BLaER1 treated with 17β-estradiol and CSF1 and Interleukin-3, amounts not matched to agents 10 nM and 100 nM (cell line): ENCODE measurements at regions not wholly inside any gene's neighbourhood (a gene's known extent, or its start where the extent isn't known, plus 50 kb on each side); places are given as distances from the start of the nearest gene placed in this dataset.

Experiments used
- H3K27ac ChIP-seq, 11 experiments: shearing (Covaris generic); formaldehyde crosslinking; 2 replicates each; pipeline ENCODE4 v1.8.1; 2022
- H3K27me3 ChIP-seq, 11 experiments: shearing (Covaris generic); formaldehyde crosslinking; 2 replicates each; pipeline ENCODE4 v1.8.1; 2022
- H3K36me3 ChIP-seq, 11 experiments: shearing (Covaris generic); formaldehyde crosslinking; 2 replicates each; pipeline ENCODE4 v1.8.1; 2022
- H3K4me1 ChIP-seq, 10 experiments: shearing (Covaris generic); formaldehyde crosslinking; 2 replicates each; pipeline ENCODE4 v1.8.1; 2022
- H3K4me2 ChIP-seq, 11 experiments: shearing (Covaris generic); formaldehyde crosslinking; 2 replicates each; pipeline ENCODE4 v1.8.1; 2022
- H3K4me3 ChIP-seq, 10 experiments: shearing (Covaris generic); formaldehyde crosslinking; 2 replicates each; pipeline ENCODE4 v1.8.1; 2022
- H3K9ac ChIP-seq, 11 experiments: shearing (Covaris generic); formaldehyde crosslinking; 2 replicates each; pipeline ENCODE4 v1.8.1; 2022
- H3K9me3 ChIP-seq, 11 experiments: shearing (Covaris generic); formaldehyde crosslinking; replicated peaks in 1 of 11; 2 replicates each; pipeline ENCODE4 v1.8.1; 2022
- H4K20me1 ChIP-seq, 11 experiments: shearing (Covaris generic); formaldehyde crosslinking; 2 replicates each; pipeline ENCODE4 v1.8.1; 2022
- Cebpa-rat ChIP-seq, 11 experiments: shearing (Covaris generic); IDR thresholded peaks; 2 replicates each; pipeline ENCODE4 v1.8.1; 2022

DNA sequence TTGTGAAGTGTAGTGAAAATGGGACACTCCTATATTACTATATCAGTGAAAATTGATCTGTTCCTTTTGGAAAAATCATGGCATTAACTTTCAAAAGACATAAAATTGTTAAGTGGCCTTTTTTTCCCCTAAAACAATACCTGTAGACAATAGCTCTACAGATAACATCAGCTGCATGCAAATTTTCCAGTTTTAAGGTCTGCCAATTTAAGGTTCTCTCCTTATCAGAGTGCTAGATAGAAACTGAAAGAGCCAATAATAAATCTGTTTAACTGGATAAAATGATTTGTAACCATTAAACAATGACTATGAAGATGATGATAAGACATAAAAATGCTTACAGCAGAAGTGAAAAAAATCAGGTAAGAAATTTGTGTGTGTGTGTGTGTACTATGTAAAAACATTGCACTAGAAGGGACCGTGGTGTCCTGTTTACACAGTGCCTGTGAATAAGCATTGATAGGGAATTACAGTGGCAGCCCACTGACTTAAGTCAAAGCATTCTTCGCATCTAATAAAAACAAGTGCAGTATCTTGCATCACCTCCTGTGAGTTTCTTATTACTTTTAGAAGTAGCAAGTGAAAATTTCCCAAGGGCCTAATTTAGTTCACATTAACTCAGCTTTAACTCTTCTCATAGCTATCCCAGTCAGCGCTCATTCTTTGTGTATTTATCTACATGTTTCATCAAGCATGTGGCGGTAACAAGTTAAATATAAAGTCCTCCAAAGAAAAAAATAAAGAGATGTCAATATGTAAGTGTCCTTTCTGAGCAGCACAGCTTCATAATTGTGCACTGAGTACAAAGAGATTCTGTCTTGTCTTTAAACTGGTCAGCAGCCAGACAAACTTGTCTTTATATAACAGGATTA is 261.9 kb downstream of the ARL4A start:
- Histone ChIP-seq H3K9me3 (no peaks in the 10 kb centered on the region), H3K36me3 (no peaks in the 10 kb centered on the region), H3K27me3 (no peaks in the 10 kb centered on the region), H3K4me3 (no peak overlapping the region), H3K9ac (no peak overlapping the region), H3K27ac (no peak overlapping the region), H3K4me1 (no peaks in the 10 kb centered on the region), H4K20me1 (no peaks in the 10 kb centered on the region), H3K4me2 (no peak overlapping the region)
- TF ChIP-seq Cebpa-rat (IDR thresholded peaks at IDR 0.05), result no peak

GRCh38 chr7:12951397-12951801 is 264.0 kb downstream of the ARL4A start:
- Histone ChIP-seq H3K9ac (no peak overlapping the region), H3K9me3 (no peaks in the 10 kb centered on the region), H3K4me3 (no peak overlapping the region), H3K4me2 (no peak overlapping the region), H3K27ac (no peak overlapping the region), H4K20me1 (no peaks in the 10 kb centered on the region), H3K4me1 (no peaks in the 10 kb centered on the region), H3K36me3 (no peaks in the 10 kb centered on the region), H3K27me3 (no peaks in the 10 kb centered on the region)
- TF ChIP-seq Cebpa-rat (IDR thresholded peaks at IDR 0.05), result no peak

DNA sequence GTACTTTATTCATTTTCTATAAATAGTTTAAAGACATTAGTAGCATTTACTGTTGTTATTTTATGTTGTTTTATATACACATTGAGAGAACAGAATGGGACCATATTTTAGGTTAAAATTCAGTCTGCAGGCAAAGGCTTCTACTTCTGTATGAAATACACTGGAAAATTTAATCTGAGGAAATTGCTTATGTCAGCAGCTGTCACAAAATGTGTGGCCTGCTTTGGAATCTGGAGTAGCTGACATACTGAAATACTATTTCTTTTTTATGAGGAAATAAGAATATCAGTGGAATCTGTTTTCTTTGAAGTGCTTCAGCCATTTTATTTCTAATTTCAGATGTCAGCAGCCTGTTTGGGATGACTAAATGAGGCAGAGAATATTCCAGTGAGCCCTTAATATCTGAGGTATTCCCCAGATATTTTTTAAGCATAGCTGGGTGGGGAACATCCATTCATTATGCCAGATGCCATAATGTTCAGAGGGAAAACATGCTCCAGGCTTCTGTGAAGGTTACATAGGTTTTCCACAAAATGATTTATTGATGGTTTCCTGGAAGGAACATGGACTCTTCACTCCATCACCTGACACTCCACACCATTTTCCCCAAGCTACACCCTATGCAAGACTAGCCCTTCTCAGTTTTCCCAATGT is 267.1 kb downstream of the ARL4A start:
- H3K9ac ChIP-seq, result no peak overlapping the region
- TF ChIP-seq Cebpa-rat (IDR thresholded peaks at IDR 0.05), result no peak
- H3K27ac ChIP-seq, result no peak overlapping the region
- H3K4me3 ChIP-seq, result no peak overlapping the region
- H3K27me3 ChIP-seq, result no peaks in the 10 kb centered on the region
- no peaks in the 10 kb centered on the region for H3K4me1 ChIP-seq
- no peak overlapping the region for H3K4me2 ChIP-seq
- H3K36me3 ChIP-seq, result no peaks in the 10 kb centered on the region
- H3K9me3 ChIP-seq, result no peaks in the 10 kb centered on the region
- H4K20me1 ChIP-seq, result no peaks in the 10 kb centered on the region

DNA sequence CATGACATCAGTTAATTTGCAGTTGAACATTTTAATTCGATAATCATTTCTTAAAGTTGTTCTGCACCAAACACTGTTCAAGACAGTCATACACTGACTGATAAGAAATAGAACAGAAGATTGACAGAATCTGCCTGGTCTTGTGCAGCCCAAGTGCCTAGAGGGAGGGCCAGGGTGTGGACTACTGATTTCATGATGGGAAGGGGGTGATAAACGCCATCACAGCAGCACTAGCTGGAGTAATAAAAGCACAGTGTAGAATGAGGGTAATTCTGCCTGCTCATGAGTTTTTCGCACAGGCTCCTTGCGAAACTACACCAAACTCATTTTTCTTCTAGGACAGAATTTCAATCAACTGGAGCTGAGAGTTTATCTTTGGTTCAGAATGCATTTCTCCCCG is 270.1 kb downstream of the ARL4A start:
- H3K36me3 ChIP-seq, result no peaks in the 10 kb centered on the region
- no peak for TF ChIP-seq Cebpa-rat (IDR thresholded peaks at IDR 0.05)

DNA sequence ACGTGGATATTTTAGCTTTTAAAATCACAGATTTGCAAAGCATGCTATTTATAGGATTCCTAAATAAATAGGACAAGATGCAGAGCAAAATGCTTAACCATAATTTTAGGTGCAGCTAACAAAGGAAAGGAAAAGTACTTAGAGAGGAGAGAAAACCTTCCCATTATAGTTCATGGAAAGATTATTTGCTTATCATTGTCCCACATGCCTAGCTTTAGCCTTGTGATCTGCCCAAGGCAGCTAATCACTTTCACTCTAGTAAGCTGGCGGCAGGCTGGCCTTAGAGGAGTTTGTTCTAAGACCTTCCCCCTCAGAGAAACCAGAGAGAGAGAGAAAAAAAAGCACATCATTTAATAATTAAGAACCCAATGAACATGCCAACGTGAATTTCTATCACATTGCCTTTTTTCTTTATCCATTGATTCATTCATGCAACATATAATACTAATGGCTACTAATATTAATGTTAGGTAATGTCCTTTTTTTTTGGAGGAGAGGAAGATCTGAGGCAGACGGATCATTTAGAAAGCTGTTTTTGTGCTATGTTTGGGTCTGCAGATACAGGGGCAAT is 274.6 kb downstream of the ARL4A start:
- no peak overlapping the region for H3K4me2 ChIP-seq
- H3K9ac ChIP-seq, result no peak overlapping the region
- H3K36me3 ChIP-seq, result no peaks in the 10 kb centered on the region
- no peak for TF ChIP-seq Cebpa-rat (IDR thresholded peaks at IDR 0.05)
- no peaks in the 10 kb centered on the region for H3K9me3 ChIP-seq
- H3K27me3 ChIP-seq, result no peaks in the 10 kb centered on the region
- H3K4me1 ChIP-seq, result no peaks in the 10 kb centered on the region
- no peaks in the 10 kb centered on the region for H4K20me1 ChIP-seq
- H3K27ac ChIP-seq, result no peak overlapping the region
- no peak overlapping the region for H3K4me3 ChIP-seq

More for the DNA sequence above, 270.1 kb downstream of the ARL4A start:
- no peak overlapping the region for H3K4me2 ChIP-seq
- no peaks in the 10 kb centered on the region for H4K20me1 ChIP-seq
- no peak overlapping the region for H3K27ac ChIP-seq
- no peaks in the 10 kb centered on the region for H3K4me1 ChIP-seq
- H3K9ac ChIP-seq, result no peak overlapping the region
- no peaks in the 10 kb centered on the region for H3K27me3 ChIP-seq
- H3K4me3 ChIP-seq, result no peak overlapping the region
- H3K9me3 ChIP-seq, result no peaks in the 10 kb centered on the region

DNA sequence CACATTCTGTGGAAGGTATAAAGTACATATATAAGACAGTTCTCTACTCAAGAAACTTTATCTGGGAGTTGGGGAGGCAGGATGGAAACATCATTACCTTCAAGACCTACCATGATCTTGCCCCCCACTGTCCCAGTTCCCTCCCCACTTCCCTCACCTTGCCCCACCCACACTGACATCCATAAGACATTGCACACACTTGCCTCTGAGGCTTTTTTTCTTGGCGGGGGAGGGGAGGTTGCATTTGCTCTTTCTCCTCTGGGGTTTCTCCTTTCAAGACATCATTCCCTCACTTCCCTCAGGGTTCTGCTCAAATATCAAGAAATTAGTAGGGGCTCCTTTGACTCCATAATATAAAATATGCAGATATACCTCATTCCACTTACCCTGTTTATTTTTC is 276.0 kb downstream of the ARL4A start:
- Histone ChIP-seq H4K20me1 (no peaks in the 10 kb centered on the region), H3K27ac (no peak overlapping the region), H3K4me1 (no peaks in the 10 kb centered on the region), H3K9me3 (no peaks in the 10 kb centered on the region), H3K36me3 (no peaks in the 10 kb centered on the region), H3K27me3 (no peaks in the 10 kb centered on the region), H3K4me2 (no peak overlapping the region), H3K9ac (no peak overlapping the region), H3K4me3 (no peak overlapping the region)
- no peak for TF ChIP-seq Cebpa-rat (IDR thresholded peaks at IDR 0.05)

GRCh38 chr7:12964836-12965235 is 277.4 kb downstream of the ARL4A start:
- Histone ChIP-seq H3K27me3 (no peaks in the 10 kb centered on the region), H3K9me3 (no peaks in the 10 kb centered on the region), H3K9ac (no peak overlapping the region), H3K4me3 (no peak overlapping the region), H3K27ac (no peak overlapping the region), H3K36me3 (no peaks in the 10 kb centered on the region), H3K4me1 (no peaks in the 10 kb centered on the region), H4K20me1 (no peaks in the 10 kb centered on the region), H3K4me2 (no peak overlapping the region)
- TF ChIP-seq Cebpa-rat (IDR thresholded peaks at IDR 0.05), result no peak

DNA sequence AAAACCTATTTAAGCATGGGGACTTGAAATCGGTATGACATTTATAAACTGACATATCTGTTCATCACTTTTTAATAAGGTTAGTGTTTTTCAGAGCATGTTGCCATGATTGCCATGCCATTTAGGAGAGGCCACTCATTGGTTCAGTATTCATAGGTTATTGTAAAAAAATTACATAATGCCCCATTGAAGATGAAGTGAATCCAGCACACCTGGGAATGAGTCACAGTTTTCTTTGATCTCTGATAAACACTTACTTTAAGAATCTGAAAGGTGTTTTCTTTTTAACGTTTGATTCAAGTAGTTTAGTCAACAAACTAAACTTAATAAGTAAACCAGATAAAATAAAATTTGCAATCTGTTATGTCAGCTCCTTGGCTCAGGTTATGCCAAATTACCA is 278.3 kb downstream of the ARL4A start:
- H3K9me3 ChIP-seq, result no peaks in the 10 kb centered on the region
- H3K27me3 ChIP-seq, result no peaks in the 10 kb centered on the region
- no peaks in the 10 kb centered on the region for H3K4me1 ChIP-seq
- no peak overlapping the region for H3K27ac ChIP-seq
- H3K36me3 ChIP-seq, result no peaks in the 10 kb centered on the region
- no peak overlapping the region for H3K4me3 ChIP-seq
- no peak overlapping the region for H3K4me2 ChIP-seq
- H3K9ac ChIP-seq, result no peak overlapping the region
- no peaks in the 10 kb centered on the region for H4K20me1 ChIP-seq
- TF ChIP-seq Cebpa-rat (IDR thresholded peaks at IDR 0.05), result no peak

GRCh38 chr7:12967322-12967721 is 279.9 kb downstream of the ARL4A start:
- no peaks in the 10 kb centered on the region for H3K27me3 ChIP-seq
- no peaks in the 10 kb centered on the region for H3K4me1 ChIP-seq
- no peak overlapping the region for H3K4me2 ChIP-seq
- no peaks in the 10 kb centered on the region for H3K36me3 ChIP-seq
- H3K9ac ChIP-seq, result no peak overlapping the region
- H4K20me1 ChIP-seq, result no peaks in the 10 kb centered on the region
- H3K9me3 ChIP-seq, result no peaks in the 10 kb centered on the region
- TF ChIP-seq Cebpa-rat (IDR thresholded peaks at IDR 0.05), result no peak
- H3K4me3 ChIP-seq, result no peak overlapping the region
- no peak overlapping the region for H3K27ac ChIP-seq
